Psoas muscle (tissue), 7 donors: ENCODE measurements at regions not wholly inside any gene's neighbourhood (a gene's known extent, or its start where the extent isn't known, plus 50 kb on each side); places are given as distances from the start of the nearest gene placed in this dataset.

Experiments used
- ATAC-seq, 4 donors: fragments of 200-7000 bp; cut with Tn5 transposase; one replicate each; pipeline ENCODE4 v1.9.1; 2020; ENCODE audit warnings: moderate library complexity in 3 of 4, mild to moderate bottlenecking in 2 of 4
- DNase-seq, 2 donors: peaks; one replicate each; pipeline ENCODE4 v3.0.0-alpha.2; 2020
- H3K27ac ChIP-seq: fragments of 200-600 bp; one replicate; pipeline ENCODE4 v1.8.0; 2022
- H3K27me3 ChIP-seq, 3 donors: fragments of 200-600 bp in 1 of 3; one replicate each; pipeline versions ENCODE4 v1.6.1 to v1.8.0; 2013 to 2022; ENCODE audit warnings: low read length in 2 of 3, mild to moderate bottlenecking in 2 of 3, moderate library complexity in 1 of 3; ENCODE audit not compliant: insufficient read depth in 3 of 3
- H3K36me3 ChIP-seq, 2 donors: fragments of 200-600 bp in 1 of 2; one replicate each; pipeline versions ENCODE4 v1.6.1 to v1.8.0; 2013 to 2022; ENCODE audit warnings: low read depth in 1 of 2, mild to moderate bottlenecking in 1 of 2, moderate library complexity in 1 of 2; ENCODE audit not compliant: insufficient read depth in 1 of 2
- H3K4me1 ChIP-seq: fragments of 200-600 bp; one replicate; pipeline ENCODE4 v1.8.0; 2022
- H3K4me3 ChIP-seq: fragments of 200-600 bp; one replicate; pipeline ENCODE4 v1.8.0; 2022; ENCODE audit warnings: mild to moderate bottlenecking
- H3K9me3 ChIP-seq: fragments of 200-600 bp; one replicate; pipeline ENCODE4 v1.8.0; 2022
- WGBS, 3 donors: extraction: QIAGEN DNeasy Blood & Tissue Kit; methylation state at CpG; one replicate each; pipeline versions ENCODE4 v1.1.6 to v1.1.7; 2013; 5-methylcytosine and 5-hydroxymethylcytosine counted together
- intact Hi-C, 2 donors: fragments of 100-400 bp; cut with DNase I; formaldehyde crosslinking; loops; one replicate each; pipeline versions ENCODE4 v1.11.0 to v1.14.2; 2022
- TF ChIP-seq, protein P1 (sequence below): fragments of 200-600 bp; IDR thresholded peaks from one replicate; pipeline ENCODE4 v1.8.0; 2022; ENCODE audit warnings: antibody characterized with exemption
- donor health status: healthy with polysubstance abuse.
- donor health status: DM: no; HTN: no; CAD: no; lungs with moderate emphysema.
- donor health status: Bipolar disorder and iron deficiency.
- donor health status: healthy.
- donor health status: DM: yes; HTN: yes; CAD: no.
- donor health status: DM: no; HTN: no; CAD: no.
- donor health status: DM: yes; HTN: yes; CAD: no.

DNA sequence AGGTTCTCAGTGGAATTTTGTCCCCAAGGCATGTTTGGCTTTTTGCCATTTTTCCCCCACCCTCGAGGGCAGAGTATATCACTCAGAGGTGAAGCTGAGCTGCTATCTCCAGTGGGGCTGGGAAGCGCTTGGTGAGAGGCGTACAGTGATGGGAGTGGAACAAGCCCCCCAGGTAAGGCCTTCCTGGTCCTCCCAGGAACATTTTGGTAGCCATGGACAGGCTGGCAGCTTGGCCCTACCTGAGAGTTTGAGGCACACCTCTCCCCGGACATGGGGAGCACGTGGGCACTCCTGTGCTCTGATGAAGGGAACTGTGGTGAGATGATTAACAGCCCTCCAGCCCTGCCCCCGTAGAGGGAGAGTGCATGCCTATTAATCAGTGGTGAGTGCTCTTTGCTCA is 99.3 kb downstream of the C1QL2 start:
- H3K9me3 ChIP-seq = peaks cover 3% of the 10 kb centered on the region
- no peak overlapping the region for H3K27ac ChIP-seq
- TF ChIP-seq, protein P1, sequence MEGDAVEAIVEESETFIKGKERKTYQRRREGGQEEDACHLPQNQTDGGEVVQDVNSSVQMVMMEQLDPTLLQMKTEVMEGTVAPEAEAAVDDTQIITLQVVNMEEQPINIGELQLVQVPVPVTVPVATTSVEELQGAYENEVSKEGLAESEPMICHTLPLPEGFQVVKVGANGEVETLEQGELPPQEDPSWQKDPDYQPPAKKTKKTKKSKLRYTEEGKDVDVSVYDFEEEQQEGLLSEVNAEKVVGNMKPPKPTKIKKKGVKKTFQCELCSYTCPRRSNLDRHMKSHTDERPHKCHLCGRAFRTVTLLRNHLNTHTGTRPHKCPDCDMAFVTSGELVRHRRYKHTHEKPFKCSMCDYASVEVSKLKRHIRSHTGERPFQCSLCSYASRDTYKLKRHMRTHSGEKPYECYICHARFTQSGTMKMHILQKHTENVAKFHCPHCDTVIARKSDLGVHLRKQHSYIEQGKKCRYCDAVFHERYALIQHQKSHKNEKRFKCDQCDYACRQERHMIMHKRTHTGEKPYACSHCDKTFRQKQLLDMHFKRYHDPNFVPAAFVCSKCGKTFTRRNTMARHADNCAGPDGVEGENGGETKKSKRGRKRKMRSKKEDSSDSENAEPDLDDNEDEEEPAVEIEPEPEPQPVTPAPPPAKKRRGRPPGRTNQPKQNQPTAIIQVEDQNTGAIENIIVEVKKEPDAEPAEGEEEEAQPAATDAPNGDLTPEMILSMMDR = no peak
- no peak overlapping the region for H3K4me3 ChIP-seq
- H3K27me3 ChIP-seq = peaks cover 0 to 4% (median 0%) of the 10 kb centered on the region in 3 donors
- H3K4me1 ChIP-seq = no peaks in the 10 kb centered on the region
- intact Hi-C loops = no loop called here
- no peak for ATAC-seq
- H3K36me3 ChIP-seq = no peaks in the 10 kb centered on the region
- no peak for DNase-seq
- WGBS, 3 donors = 60 to 70% (median 61%) methylated on average over 6 of the region's 6 CpGs

DNA sequence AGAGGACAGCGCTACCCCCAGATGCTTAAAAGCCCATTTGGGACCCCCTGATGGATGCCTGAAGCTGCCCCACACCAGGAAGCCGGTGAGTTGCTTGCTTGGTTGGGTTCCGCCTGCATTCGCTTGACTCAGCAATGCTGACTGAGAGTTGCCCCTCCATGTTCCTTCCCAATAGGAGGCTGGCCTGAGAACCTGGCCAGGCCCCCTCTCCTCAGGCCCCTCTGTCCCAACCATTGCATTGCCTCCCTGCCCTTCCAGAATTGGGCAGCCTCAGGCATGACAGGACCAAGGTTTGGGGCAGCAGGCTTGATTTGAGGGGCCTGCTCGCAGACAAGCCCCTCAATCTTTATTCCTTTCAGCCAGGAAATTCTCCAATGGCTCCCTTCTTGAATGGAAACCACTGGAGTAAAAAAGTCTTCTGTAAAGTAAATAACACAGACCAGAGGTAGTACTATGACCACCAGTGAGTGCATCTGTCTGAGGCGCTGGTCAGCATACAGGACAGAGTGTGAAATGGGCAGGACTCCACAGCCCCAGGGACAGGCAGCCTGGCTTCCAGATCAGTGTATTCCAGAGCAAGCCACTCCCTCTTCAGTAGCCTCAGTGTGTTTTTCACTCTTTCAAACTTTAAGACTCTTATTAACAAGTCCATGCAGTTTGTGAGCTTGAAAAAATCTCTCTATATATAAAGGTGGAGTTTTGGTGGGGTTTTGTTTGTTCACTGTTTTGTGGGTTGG is 104.7 kb downstream of the C1QL2 start:
- peaks cover 3% of the 10 kb centered on the region for H3K9me3 ChIP-seq
- intact Hi-C loops = no loop called here
- H3K27me3 ChIP-seq = peaks cover 0 to 4% (median 3%) of the 10 kb centered on the region in 3 donors
- no peak overlapping the region for H3K4me3 ChIP-seq
- no peaks in the 10 kb centered on the region for H3K36me3 ChIP-seq
- H3K4me1 ChIP-seq = no peaks in the 10 kb centered on the region
- DNase-seq = no peak
- 82 to 86% (median 85%) methylated on average over 6 of the region's 6 CpGs for WGBS, 3 donors
- no peak for ATAC-seq
- TF ChIP-seq, protein P1 = no peak
- no peak overlapping the region for H3K27ac ChIP-seq

DNA sequence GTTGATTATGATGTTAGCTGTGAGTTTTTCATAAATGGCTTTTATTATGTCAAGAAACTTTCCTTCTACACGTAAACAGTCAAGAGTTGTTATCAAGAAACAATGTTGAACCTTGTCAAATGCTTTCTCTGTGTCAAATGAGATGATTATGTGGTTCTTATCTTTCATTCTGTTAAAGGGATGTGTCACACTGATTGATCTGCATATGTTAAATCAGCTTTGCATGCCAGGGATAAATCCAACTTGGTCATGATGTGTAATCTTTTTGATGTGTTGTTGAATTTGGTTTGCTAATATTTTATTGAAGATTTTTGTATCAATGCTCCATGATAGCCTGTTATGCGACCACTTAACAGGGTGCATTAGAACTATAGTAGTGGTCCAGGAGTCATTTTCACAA is 107.3 kb downstream of the C1QL2 start:
- TF ChIP-seq, protein P1 = no peak
- Histone ChIP-seq H3K4me3 (no peak overlapping the region), H3K9me3 (peaks cover 3% of the 10 kb centered on the region), H3K27me3 (peaks cover 0 to 3% (median 0%) of the 10 kb centered on the region in 3 donors), H3K27ac (no peak overlapping the region), H3K4me1 (no peaks in the 10 kb centered on the region), H3K36me3 (no peaks in the 10 kb centered on the region)
- WGBS, 3 donors = 74 to 83% (median 81%) methylated on average over 2 of the region's 2 CpGs
- DNase-seq (no peak), ATAC-seq (no peak)
- intact Hi-C loops = no loop called here

DNA sequence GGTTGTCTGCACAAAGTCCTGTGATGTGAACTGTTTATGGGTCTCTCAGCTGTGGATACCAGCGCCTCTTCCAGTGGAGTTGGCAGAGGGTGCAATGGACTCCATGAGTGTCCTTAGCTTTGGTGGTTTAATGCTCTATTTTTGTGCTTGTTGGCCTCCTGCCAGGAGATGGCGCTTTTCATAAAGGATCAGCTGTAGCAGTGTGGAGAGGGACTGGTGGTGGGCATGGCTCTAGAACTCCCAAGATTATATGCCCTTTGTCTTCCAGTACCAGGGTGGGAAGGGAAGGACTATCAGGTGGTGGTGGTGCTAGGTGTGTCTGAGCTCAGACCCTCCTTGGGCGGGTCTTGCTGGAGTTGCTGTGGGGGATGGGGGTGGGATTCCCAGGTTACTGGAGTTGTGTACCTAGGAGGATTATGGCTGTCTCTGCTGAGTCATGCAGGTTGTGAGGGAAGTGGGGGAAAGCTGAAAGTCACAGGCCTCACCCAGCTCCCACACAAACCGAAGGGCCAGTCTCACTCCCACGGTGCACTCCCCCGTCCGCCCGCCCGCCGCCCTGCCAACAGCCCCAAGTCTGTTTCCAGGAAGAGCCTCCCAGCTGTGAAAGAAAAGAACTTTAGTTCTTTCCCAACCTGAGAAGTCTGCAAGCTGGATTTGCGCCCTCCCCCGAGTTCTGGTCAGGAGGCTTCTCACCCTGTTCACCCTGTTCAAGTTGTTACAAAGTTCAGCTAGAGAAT is 108.1 kb downstream of the MARCO start:
- Histone ChIP-seq H3K36me3 (no peaks in the 10 kb centered on the region), H3K4me1 (no peaks in the 10 kb centered on the region), H3K9me3 (no peaks in the 10 kb centered on the region), H3K27ac (no peak overlapping the region), H3K4me3 (no peak overlapping the region), H3K27me3 (peaks cover 0 to 3% (median 0%) of the 10 kb centered on the region in 3 donors)
- intact Hi-C loops = no loop called here
- DNase-seq = no peak
- WGBS, 3 donors = 77 to 81% (median 79%) methylated on average over 12 of the region's 12 CpGs
- no peak for ATAC-seq
- TF ChIP-seq, protein P1 = no peak
